Neural cell (in vitro differentiated cells): ENCODE measurements at regions not wholly inside any gene's neighbourhood (a gene's known extent, or its start where the extent isn't known, plus 50 kb on each side); places are given as distances from the start of the nearest gene placed in this dataset.

Experiments
- EP300 ChIP-seq: fragments of 450-650 bp; conservative IDR thresholded peaks from 2 replicates; pipeline ENCODE4 v1.6.1; 2014; ENCODE audit warnings: antibody characterized with exemption, mild to moderate bottlenecking, moderate library complexity; ENCODE audit not compliant: poor library complexity, severe bottlenecking
- EZH2 ChIP-seq: fragments of 200-600, 300-800 bp; shearing (Covaris generic), sonication (generic); IDR thresholded peaks from 2 replicates; pipeline ENCODE4 v1.6.1; 2014; ENCODE audit warnings: antibody characterized with exemption, low read length, borderline replicate concordance, mild to moderate bottlenecking; ENCODE audit not compliant: insufficient read depth, poor library complexity, severe bottlenecking

- TF ChIP-seq EP300 (no peak), EZH2 (no peak)
These were observed 111.1 kb upstream of the CREB5 start for GRCh38 chr7:28301148-28301641.
